ENCODE measurements at regions not wholly inside any gene's neighbourhood (a gene's known extent, or its start where the extent isn't known, plus 50 kb on each side); places are given as distances from the start of the nearest gene placed in this dataset.
"Not testable (repeated sequence)": the region's sequence is repeated elsewhere in the genome, so short reads cannot be mapped to it uniquely, and the experiment has no call there.

DNA sequence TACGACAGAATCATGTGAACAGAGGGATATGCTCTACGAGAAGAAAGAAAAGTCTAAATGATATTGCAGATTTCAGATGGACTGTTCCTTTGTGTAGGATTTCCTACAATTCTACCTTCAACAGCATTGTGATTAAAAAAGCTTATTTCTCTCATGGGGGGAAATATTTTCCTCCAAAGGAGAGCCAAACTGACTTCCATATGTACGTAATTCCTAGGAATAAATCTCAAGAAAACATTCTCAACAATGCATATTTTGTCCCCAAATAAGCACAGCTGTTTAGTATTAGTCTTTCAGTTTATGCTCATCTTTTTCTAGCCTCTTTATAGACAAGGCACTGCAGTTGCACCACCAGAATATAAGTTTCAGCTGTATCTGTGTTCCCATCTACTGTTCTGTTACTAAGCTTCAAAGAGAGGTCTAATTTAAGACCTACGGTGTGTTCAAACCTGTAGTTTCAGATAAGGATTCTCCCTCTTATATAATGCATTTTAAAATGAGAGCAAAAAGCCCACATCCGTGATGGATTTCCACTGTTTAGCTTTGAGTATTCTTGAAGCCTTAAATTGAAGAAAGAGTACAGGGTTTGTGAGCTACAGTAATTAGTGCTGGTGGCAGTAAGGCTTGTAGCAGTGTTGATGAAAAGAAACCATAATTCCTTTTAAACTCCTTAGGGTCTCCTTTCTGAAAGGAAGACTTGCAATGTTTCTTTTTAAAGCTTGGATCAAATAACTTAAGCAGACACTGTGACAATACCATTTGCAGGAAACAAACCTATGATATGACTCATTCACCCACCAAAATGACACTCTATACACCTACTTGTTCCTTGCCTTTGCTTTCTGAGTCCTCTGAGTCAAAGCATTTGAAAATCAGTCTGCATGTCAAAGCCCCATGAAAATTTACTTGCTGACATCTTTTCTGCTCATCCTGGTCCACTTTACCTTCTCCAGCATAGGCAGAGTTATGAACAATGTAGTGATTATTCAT lies 754.1 kb downstream of the NOVA1 start:
- DNase-seq, result no peak
- TF ChIP-seq POLR2A (IDR thresholded peaks at IDR 0.05; ENCODE audit: low read length), result no peak
- TF ChIP-seq GATA1 (IDR thresholded peaks at IDR 0.05; ENCODE audit: low read depth, low read length), result no peak

- DNase-seq, result no peak
- no peak for TF ChIP-seq POLR2A (IDR thresholded peaks at IDR 0.05; ENCODE audit: low read length)
- TF ChIP-seq GATA1 (IDR thresholded peaks at IDR 0.05; ENCODE audit: low read depth, low read length), result no peak
These were observed 756.6 kb downstream of the NOVA1 start for GRCh38 chr14:25841226-25841625.

DNA sequence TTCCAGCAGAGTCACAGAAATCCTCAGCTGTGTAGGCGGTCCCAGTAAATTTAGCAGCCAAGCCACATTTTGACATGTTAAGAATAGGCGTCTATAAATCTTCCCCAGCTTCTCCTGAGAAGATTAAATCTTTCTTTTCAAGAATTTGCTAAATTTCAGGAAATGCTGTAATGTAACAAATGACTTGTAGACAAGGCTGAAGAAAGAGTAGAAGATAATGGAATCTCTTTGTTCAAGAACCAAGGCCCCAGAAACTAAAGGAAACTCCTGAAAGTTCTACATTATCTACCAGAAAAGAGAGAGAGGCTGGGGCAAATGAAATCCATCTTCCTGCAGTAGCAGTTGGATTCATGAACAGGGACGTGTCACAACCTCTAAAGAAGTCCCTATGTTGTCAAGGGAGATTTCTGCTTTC lies 760.3 kb downstream of the NOVA1 start:
- DNase-seq, result no peak
- TF ChIP-seq POLR2A (IDR thresholded peaks at IDR 0.05; ENCODE audit: low read length) (no peak), GATA1 (IDR thresholded peaks at IDR 0.05; ENCODE audit: low read depth, low read length) (no peak)

GRCh38 chr14:25836636-25837035 lies 761.2 kb downstream of the NOVA1 start:
- TF ChIP-seq POLR2A (IDR thresholded peaks at IDR 0.05; ENCODE audit: low read length) (no peak), GATA1 (IDR thresholded peaks at IDR 0.05; ENCODE audit: low read depth, low read length) (no peak)
- DNase-seq, result no peak

DNA sequence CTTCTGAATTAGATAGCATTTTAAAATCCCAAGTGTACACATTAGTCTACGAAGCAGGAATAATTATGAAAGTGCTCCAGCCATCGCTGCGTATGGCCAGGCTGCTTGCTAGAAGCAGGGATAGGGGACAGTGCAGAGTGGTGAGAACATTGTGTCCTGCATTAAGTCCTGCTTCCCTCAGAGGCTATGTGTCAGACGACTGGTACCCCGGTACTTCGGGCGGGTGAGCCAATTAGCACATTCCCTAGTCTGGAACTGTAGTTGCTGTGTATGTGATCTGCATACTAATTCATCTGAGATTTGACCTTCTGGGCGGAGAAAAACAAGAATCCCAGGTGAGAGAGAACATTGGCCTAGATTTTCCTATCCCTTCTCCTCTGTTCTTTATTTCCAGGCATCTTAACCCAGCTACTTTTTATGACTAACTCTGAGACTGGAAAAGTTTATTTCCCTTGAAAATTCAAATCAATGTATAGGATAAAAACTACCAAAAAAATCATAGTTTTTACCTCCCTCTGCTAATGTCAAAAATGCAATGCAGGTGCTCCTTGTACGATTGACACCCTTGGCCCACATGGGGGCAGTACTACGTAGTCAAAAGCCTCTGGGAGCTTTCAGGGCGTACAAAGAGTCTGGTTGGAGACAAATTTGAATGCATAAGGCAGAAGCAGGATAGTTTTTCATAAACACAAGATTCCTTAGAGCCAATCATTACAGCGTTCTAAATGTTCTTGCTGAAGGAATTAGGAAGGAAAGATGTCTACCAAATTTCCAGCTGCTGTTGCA lies 764.3 kb downstream of the NOVA1 start:
- DNase-seq, result peak in 1 of 2 experiments; percentile 13
- no peak for TF ChIP-seq GATA1 (IDR thresholded peaks at IDR 0.05; ENCODE audit: low read depth, low read length)
- no peak for TF ChIP-seq POLR2A (IDR thresholded peaks at IDR 0.05; ENCODE audit: low read length)

GRCh38 chr14:25832585-25832984 lies 765.2 kb downstream of the NOVA1 start:
- TF ChIP-seq POLR2A (IDR thresholded peaks at IDR 0.05; ENCODE audit: low read length), result no peak
- no peak for TF ChIP-seq GATA1 (IDR thresholded peaks at IDR 0.05; ENCODE audit: low read depth, low read length)
- DNase-seq, result no peak

DNA sequence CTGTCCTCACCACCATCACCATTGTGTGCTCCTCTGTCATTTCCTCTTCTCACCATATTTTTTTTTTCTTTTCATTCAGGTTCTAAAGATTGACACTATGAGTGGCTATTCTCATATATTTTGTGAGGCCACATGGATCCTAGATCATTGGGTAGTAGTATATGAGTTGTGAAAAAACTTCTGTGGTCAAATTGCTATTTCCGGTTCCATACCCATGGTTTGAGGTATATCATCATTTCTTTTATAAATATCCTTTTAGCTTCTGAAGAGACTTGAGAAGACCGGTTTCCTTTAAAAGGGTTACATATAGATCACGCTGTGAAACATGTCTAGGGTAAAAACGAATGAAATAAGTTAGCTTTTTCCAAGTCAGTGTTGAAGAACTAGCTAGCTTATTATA lies 769.3 kb downstream of the NOVA1 start:
- no peak for DNase-seq
- no peak for TF ChIP-seq POLR2A (IDR thresholded peaks at IDR 0.05; ENCODE audit: low read length)
- no peak for TF ChIP-seq GATA1 (IDR thresholded peaks at IDR 0.05; ENCODE audit: low read depth, low read length)

- DNase-seq, result no peak
- no peak for TF ChIP-seq POLR2A (IDR thresholded peaks at IDR 0.05; ENCODE audit: low read length)
- TF ChIP-seq GATA1 (IDR thresholded peaks at IDR 0.05; ENCODE audit: low read depth, low read length), result no peak
These were observed 771.7 kb downstream of the NOVA1 start for GRCh38 chr14:25826105-25826504.

- DNase-seq, result no peak
These were observed 770.4 kb upstream of the STXBP6 start for GRCh38 chr14:25820368-25820767.

GRCh38 chr14:25814622-25815021 lies 764.7 kb upstream of the STXBP6 start:
- DNase-seq, result not testable (repeated sequence)

More at GRCh38 chr14:25820368-25820767, 770.4 kb upstream of the STXBP6 start:
- TF ChIP-seq GATA1 (IDR thresholded peaks at IDR 0.05; ENCODE audit: low read depth, low read length) (no peak), POLR2A (IDR thresholded peaks at IDR 0.05; ENCODE audit: low read length) (no peak)

DNA sequence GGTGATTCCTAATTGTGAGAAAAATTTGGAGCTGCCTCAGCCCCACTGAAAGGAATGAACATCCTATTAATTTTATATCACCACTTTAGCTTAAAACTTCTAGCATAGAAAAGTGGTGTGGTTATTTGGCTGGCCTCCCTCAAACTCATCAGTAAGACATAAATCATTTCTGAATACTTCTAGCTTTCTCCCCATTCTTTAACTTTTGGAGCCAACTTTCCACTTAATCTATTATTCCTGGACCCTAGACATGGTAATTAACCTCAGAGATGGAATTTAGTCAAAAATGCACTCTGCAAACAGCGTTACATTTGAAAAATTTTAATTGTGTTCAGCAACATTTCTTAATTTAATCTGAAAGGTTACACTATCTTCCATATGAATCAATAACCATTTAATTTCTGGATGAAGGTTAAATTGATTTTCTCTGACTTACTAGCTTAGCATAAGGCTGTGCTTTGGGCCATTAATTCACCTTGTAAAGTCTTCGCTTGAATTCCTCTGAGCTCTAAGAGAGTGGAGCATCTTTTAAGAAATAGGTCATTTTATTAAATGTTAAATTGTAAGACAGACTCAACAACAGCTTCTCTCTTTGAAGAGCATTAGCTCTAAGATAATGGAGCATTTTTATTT lies 753.6 kb upstream of the STXBP6 start:
- no peak for DNase-seq
- TF ChIP-seq POLR2A (IDR thresholded peaks at IDR 0.05; ENCODE audit: low read length), result no peak
- no peak for TF ChIP-seq GATA1 (IDR thresholded peaks at IDR 0.05; ENCODE audit: low read depth, low read length)

GRCh38 chr14:25800841-25801240 lies 750.9 kb upstream of the STXBP6 start:
- TF ChIP-seq GATA1 (IDR thresholded peaks at IDR 0.05; ENCODE audit: low read depth, low read length), result no peak
- TF ChIP-seq POLR2A (IDR thresholded peaks at IDR 0.05; ENCODE audit: low read length), result no peak
- DNase-seq, result no peak

GRCh38 chr14:25788252-25788651 lies 738.3 kb upstream of the STXBP6 start:
- no peak for DNase-seq
- TF ChIP-seq POLR2A (IDR thresholded peaks at IDR 0.05; ENCODE audit: low read length) (no peak), GATA1 (IDR thresholded peaks at IDR 0.05; ENCODE audit: low read depth, low read length) (no peak)

DNA sequence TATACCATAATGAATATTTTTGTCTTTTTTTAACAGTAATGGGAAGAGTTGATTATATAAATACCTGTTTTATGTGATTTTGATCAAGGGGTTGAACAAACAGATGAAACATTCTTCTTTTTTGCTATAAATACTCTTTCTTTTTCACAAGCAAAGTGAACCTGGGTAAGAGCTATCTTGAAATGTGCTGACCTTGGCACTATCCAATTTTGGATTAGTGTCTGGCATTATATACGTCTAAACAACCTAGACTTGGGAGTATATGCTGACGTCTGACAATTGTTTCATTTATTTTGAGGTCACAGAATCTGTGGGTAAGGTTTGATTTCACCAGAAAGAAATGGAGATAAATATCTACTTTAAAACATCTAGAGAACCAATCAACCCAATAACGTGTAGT lies 716.0 kb upstream of the STXBP6 start:
- no peak for DNase-seq
- TF ChIP-seq POLR2A (IDR thresholded peaks at IDR 0.05; ENCODE audit: low read length) (no peak), GATA1 (IDR thresholded peaks at IDR 0.05; ENCODE audit: low read depth, low read length) (no peak)
